ENCODE measurements at regions not wholly inside any gene's neighbourhood (a gene's known extent, or its start where the extent isn't known, plus 50 kb on each side); places are given as distances from the start of the nearest gene placed in this dataset.

- Histone ChIP-seq H3K4me2 (ENCODE audit: control insufficient read depth, insufficient read depth) (no peak overlapping the region), H3K9me3 (replicated peaks; ENCODE audit: control insufficient read depth, insufficient read depth, low read length) (no peaks in the 10 kb centered on the region), H3K27ac (ENCODE audit: control insufficient read depth, insufficient read depth) (no peak overlapping the region), H3K4me3 (no peak overlapping the region), H3K4me1 (ENCODE audit: control insufficient read depth, insufficient read depth, low read length) (no peaks in the 10 kb centered on the region), H3K36me3 (ENCODE audit: control insufficient read depth in 2 of 2, insufficient read depth in 2 of 2, low read length in 1 of 2) (no peaks in the 10 kb centered on the region), H3K79me2 (ENCODE audit: control insufficient read depth, insufficient read depth, low read length) (no peaks in the 10 kb centered on the region), H2AFZ (ENCODE audit: control insufficient read depth, low read depth, low read length) (no peak overlapping the region), H4K20me1 (ENCODE audit: control insufficient read depth, insufficient read depth) (no peaks in the 10 kb centered on the region), H3K9ac (ENCODE audit: control insufficient read depth, insufficient read depth, low read length) (no peak overlapping the region), H3K27me3 (replicated peaks in 1 of 2; ENCODE audit: control insufficient read depth in 2 of 2, insufficient read depth in 2 of 2, low read length in 1 of 2) (no peaks in the 10 kb centered on the region)
- intact Hi-C loops (cut with micrococcal nuclease; ENCODE audit: unreplicated experiment) (no loop called here), in situ Hi-C loops (cut with MboI) (no loop called here)
- POLR2A ChIA-PET: interaction anchor here (0.6 kb wide), 1 partner anchor 1833 kb away, joined by 3 read pairs; no protein-coding TSS in a partner anchor
- no peak for ATAC-seq
- CTCF ChIA-PET: no interaction called here
- FAIRE-seq: no peak
- no TSS peak for BruUV-seq (replicated peaks)
- 47% methylated on average over 1 of the region's 1 CpG for WGBS (ENCODE audit: insufficient coverage, insufficient replicate concordance, low lambda C conversion rate, missing lambda C conversion rate)
- no peak for DNase-seq (ENCODE audit: low read depth, low spot score)
- SMC1A ChIA-PET (ENCODE audit: uncharacterized antibody, unreplicated experiment): interaction anchor here (1.1 kb wide), 1 partner anchor 62 kb away, joined by 3 read pairs; no protein-coding TSS in a partner anchor
- TF ChIP-seq NR2F1 (conservative IDR thresholded peaks at IDR 0.05): no peak
- TF ChIP-seq TCF7 (IDR thresholded peaks at IDR 0.05; ENCODE audit: borderline replicate concordance): no peak
- no peak for TF ChIP-seq ZBTB11 (CRISPR knock-in tag; IDR thresholded peaks at IDR 0.05)
- TF ChIP-seq SUPT20H (IDR thresholded peaks at IDR 0.05; ENCODE audit: borderline replicate concordance, control insufficient read depth, low read depth, low read length): no peak
- no peak for TF ChIP-seq TARDBP (IDR thresholded peaks at IDR 0.05; ENCODE audit: borderline replicate concordance)
- TF ChIP-seq RCOR1 (conservative IDR thresholded peaks at IDR 0.05; ENCODE audit: low read depth, low read length): no peak
- TF ChIP-seq IRF4 (IDR thresholded peaks at IDR 0.05; ENCODE audit: low read depth, low read length): no peak
- no peak for TF ChIP-seq GATAD2B (conservative IDR thresholded peaks at IDR 0.05; ENCODE audit: low read depth)
- no peak for TF ChIP-seq HDAC6 (IDR thresholded peaks at IDR 0.05; ENCODE audit: unreplicated experiment)
- no peak; the same call in 1 of the 2 replicates for TF ChIP-seq SMC3 (IDR thresholded peaks at IDR 0.05; ENCODE audit: borderline replicate concordance, low read length)
- TF ChIP-seq TCF12 (IDR thresholded peaks at IDR 0.05; ENCODE audit: low read depth, low read length): no peak
- no peak for TF ChIP-seq MYB (IDR thresholded peaks at IDR 0.05; ENCODE audit: borderline replicate concordance, low read depth, low read length)
- TF ChIP-seq CBX3 (IDR thresholded peaks at IDR 0.05; ENCODE audit: borderline replicate concordance, low read depth): no peak
- TF ChIP-seq NFYA (IDR thresholded peaks at IDR 0.05; ENCODE audit: borderline replicate concordance, low read depth, low read length): no peak
- no peak for TF ChIP-seq ZBED1 (IDR thresholded peaks at IDR 0.05; ENCODE audit: borderline replicate concordance)
- no peak for TF ChIP-seq CHD1 (IDR thresholded peaks at IDR 0.05; ENCODE audit: low read depth, low read length)
- no peak for TF ChIP-seq STAT1 (conservative IDR thresholded peaks at IDR 0.05)
- RAD21 ChIA-PET (ENCODE audit: unreplicated experiment): no interaction called here
Observed at GRCh38 chr18:65983750-65984149, 232.9 kb downstream of the CDH7 start.
